Stomach (tissue), 4 donors: ENCODE measurements at regions not wholly inside any gene's neighbourhood (a gene's known extent, or its start where the extent isn't known, plus 50 kb on each side); places are given as distances from the start of the nearest gene placed in this dataset.

Source experiments
- CTCF ChIP-seq, 7 experiments: fragments of 450-650 bp in 4 of 7; fragments of 200-600 bp in 3 of 7; sonication (generic) in 3 of 7; IDR thresholded peaks; one replicate each; pipeline ENCODE4 v1.5.1; 2016 to 2019; ENCODE audit warnings: antibody characterized with exemption in 7 of 7, control low read depth in 2 of 7, mild to moderate bottlenecking in 1 of 7
- EP300 ChIP-seq: sonication (generic); formaldehyde crosslinking; IDR thresholded peaks from one replicate; pipeline ENCODE4 v1.6.1; 2017; ENCODE audit warnings: antibody characterized with exemption
- POLR2AphosphoS5 ChIP-seq, 3 donors: sonication (generic); formaldehyde crosslinking; IDR thresholded peaks; one replicate each; pipeline ENCODE4 v1.6.1; 2016; ENCODE audit warnings: antibody characterized with exemption in 3 of 3

DNA sequence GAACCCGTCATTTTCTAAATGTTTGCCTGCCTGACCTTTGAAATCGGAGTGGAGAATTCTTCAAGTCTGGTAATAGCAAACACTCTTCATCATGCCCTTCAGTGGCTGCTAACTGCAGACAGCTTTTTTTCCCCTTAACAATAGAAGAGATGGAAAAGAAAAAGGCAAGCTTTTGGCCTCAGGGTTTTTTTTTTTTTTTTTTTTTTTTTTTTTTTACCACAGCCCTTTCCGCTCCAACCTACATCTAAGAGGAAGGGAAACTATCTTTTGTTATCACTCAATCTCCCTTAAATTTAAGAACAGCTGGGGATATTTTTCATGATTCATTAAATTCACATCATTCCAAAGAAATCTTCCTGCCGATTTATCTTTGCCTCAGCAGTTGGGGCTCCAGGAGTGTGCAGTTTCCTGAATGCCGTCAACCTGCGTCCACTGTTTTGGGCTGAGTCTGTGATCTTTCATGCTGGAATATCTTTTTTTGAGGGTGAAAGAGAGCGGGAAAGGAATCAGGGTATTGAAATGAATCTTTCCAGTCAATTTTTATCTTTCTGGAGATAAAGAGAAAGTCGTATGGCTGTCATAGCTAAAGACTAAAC is 144.5 kb upstream of the SMYD2 start:
- TF ChIP-seq POLR2AphosphoS5 (IDR thresholded peaks at IDR 0.05), result no peak
- no peak for TF ChIP-seq CTCF (IDR thresholded peaks at IDR 0.05)
- TF ChIP-seq EP300, result no peak
